ENCODE measurements at regions not wholly inside any gene's neighbourhood (a gene's known extent, or its start where the extent isn't known, plus 50 kb on each side); places are given as distances from the start of the nearest gene placed in this dataset.
"Not testable (repeated sequence)": the region's sequence is repeated elsewhere in the genome, so short reads cannot be mapped to it uniquely, and the experiment has no call there.

- H3K36me3 ChIP-seq: no peaks in the 10 kb centered on the region
- no peak overlapping the region for H3K27ac ChIP-seq
- DNase-seq: no peak
- H3K9me3 ChIP-seq (replicated peaks): no peaks in the 10 kb centered on the region
- no peak overlapping the region for H3K4me3 ChIP-seq
- no peaks in the 10 kb centered on the region for H3K27me3 ChIP-seq
- no peaks in the 10 kb centered on the region for H3K4me1 ChIP-seq
These were observed 419.8 kb upstream of the NFIA start for GRCh38 chr1:60662486-60663044.

- Histone ChIP-seq H3K27me3 (no peaks in the 10 kb centered on the region), H3K36me3 (no peaks in the 10 kb centered on the region), H3K4me1 (no peaks in the 10 kb centered on the region), H3K4me3 (no peak overlapping the region), H3K27ac (no peak overlapping the region), H3K9me3 (replicated peaks) (no peaks in the 10 kb centered on the region)
- no peak for DNase-seq
These were observed 424.4 kb upstream of the NFIA start for GRCh38 chr1:60657926-60658325.

- no peak for DNase-seq
- no peak overlapping the region for H3K27ac ChIP-seq
- no peaks in the 10 kb centered on the region for H3K4me1 ChIP-seq
- no peaks in the 10 kb centered on the region for H3K9me3 ChIP-seq (replicated peaks)
- H3K4me3 ChIP-seq: no peak overlapping the region
- no peaks in the 10 kb centered on the region for H3K36me3 ChIP-seq
- no peaks in the 10 kb centered on the region for H3K27me3 ChIP-seq
These were observed 426.5 kb upstream of the NFIA start for GRCh38 chr1:60655679-60656355.

GRCh38 chr1:60640033-60640551 is 442.3 kb upstream of the NFIA start:
- DNase-seq; H3K9me3 ChIP-seq (replicated peaks); H3K27me3 ChIP-seq; H3K36me3 ChIP-seq: not testable (repeated sequence)
- Histone ChIP-seq H3K27ac (peak overlapping the region; percentile 32; the same call in 1 of the 2 replicates), H3K4me3 (peak overlapping the region; percentile 50), H3K4me1 (peaks cover 11% of the 10 kb centered on the region)

- H3K36me3 ChIP-seq: no peaks in the 10 kb centered on the region
These were observed 443.1 kb upstream of the NFIA start for GRCh38 chr1:60639287-60639686.

GRCh38 chr1:60637651-60638050 is 444.7 kb upstream of the NFIA start:
- Histone ChIP-seq H3K9me3 (replicated peaks) (no peaks in the 10 kb centered on the region), H3K4me1 (peaks cover 11% of the 10 kb centered on the region), H3K27me3 (no peaks in the 10 kb centered on the region), H3K4me3 (no peak overlapping the region), H3K36me3 (no peaks in the 10 kb centered on the region), H3K27ac (peak overlapping the region; percentile 35)
- peak; percentile 68 to 88 for DNase-seq

More at GRCh38 chr1:60639287-60639686, 443.1 kb upstream of the NFIA start:
- H3K9me3 ChIP-seq (replicated peaks): no peaks in the 10 kb centered on the region
- H3K4me3 ChIP-seq: peak overlapping the region; percentile 50
- no peaks in the 10 kb centered on the region for H3K27me3 ChIP-seq
- H3K27ac ChIP-seq: no peak overlapping the region; the same call in 1 of the 2 replicates
- no peak for DNase-seq
- peaks cover 11% of the 10 kb centered on the region for H3K4me1 ChIP-seq

GRCh38 chr1:60636946-60637345 is 445.4 kb upstream of the NFIA start:
- Histone ChIP-seq H3K27me3 (no peaks in the 10 kb centered on the region), H3K9me3 (replicated peaks) (no peaks in the 10 kb centered on the region), H3K4me3 (no peak overlapping the region), H3K36me3 (no peaks in the 10 kb centered on the region), H3K4me1 (peaks cover 11% of the 10 kb centered on the region), H3K27ac (no peak overlapping the region)
- no peak for DNase-seq

- H3K36me3 ChIP-seq: no peaks in the 10 kb centered on the region
- no peak overlapping the region for H3K4me3 ChIP-seq
- peaks cover 11% of the 10 kb centered on the region for H3K4me1 ChIP-seq
- H3K27me3 ChIP-seq: no peaks in the 10 kb centered on the region
- H3K27ac ChIP-seq: no peak overlapping the region
- no peak for DNase-seq
- H3K9me3 ChIP-seq (replicated peaks): no peaks in the 10 kb centered on the region
These were observed 448.3 kb upstream of the NFIA start for GRCh38 chr1:60634106-60634505.

GRCh38 chr1:60622486-60622885 is 459.9 kb upstream of the NFIA start:
- no peak overlapping the region for H3K4me3 ChIP-seq
- H3K36me3 ChIP-seq: no peaks in the 10 kb centered on the region
- H3K4me1 ChIP-seq: peaks cover 13% of the 10 kb centered on the region
- peak overlapping the region; percentile 74; the same call in 1 of the 2 replicates for H3K27ac ChIP-seq
- H3K27me3 ChIP-seq: no peaks in the 10 kb centered on the region
- no peaks in the 10 kb centered on the region for H3K9me3 ChIP-seq (replicated peaks)
- no peak for DNase-seq

GRCh38 chr1:60621368-60621851 is 461.0 kb upstream of the NFIA start:
- DNase-seq: peak; percentile 77 to 86
- H3K27ac ChIP-seq: peak overlapping the region; percentile 74
- peak overlapping the region; percentile 32 for H3K4me3 ChIP-seq
- H3K4me1 ChIP-seq: peaks cover 13% of the 10 kb centered on the region
- H3K27me3 ChIP-seq: no peaks in the 10 kb centered on the region
- H3K36me3 ChIP-seq: no peaks in the 10 kb centered on the region
- no peaks in the 10 kb centered on the region for H3K9me3 ChIP-seq (replicated peaks)

GRCh38 chr1:60620087-60620486 is 462.3 kb upstream of the NFIA start:
- Histone ChIP-seq H3K36me3 (no peaks in the 10 kb centered on the region), H3K4me3 (no peak overlapping the region), H3K4me1 (peaks cover 18% of the 10 kb centered on the region), H3K27ac (no peak overlapping the region), H3K9me3 (replicated peaks) (no peaks in the 10 kb centered on the region), H3K27me3 (no peaks in the 10 kb centered on the region)
- DNase-seq: no peak

- no peak overlapping the region for H3K4me3 ChIP-seq
- H3K27me3 ChIP-seq: no peaks in the 10 kb centered on the region
- H3K27ac ChIP-seq: no peak overlapping the region
- H3K36me3 ChIP-seq: no peaks in the 10 kb centered on the region
- H3K4me1 ChIP-seq: peaks cover 18% of the 10 kb centered on the region
- no peaks in the 10 kb centered on the region for H3K9me3 ChIP-seq (replicated peaks)
- DNase-seq: no peak
These were observed 462.8 kb upstream of the NFIA start for GRCh38 chr1:60619581-60619980.

- DNase-seq: peak in 1 of 2 experiments; percentile 22
- peaks cover 5% of the 10 kb centered on the region for H3K4me1 ChIP-seq
- H3K27me3 ChIP-seq: no peaks in the 10 kb centered on the region
- no peaks in the 10 kb centered on the region for H3K36me3 ChIP-seq
- no peak overlapping the region for H3K4me3 ChIP-seq
- H3K27ac ChIP-seq: peak overlapping the region; percentile 34
- no peaks in the 10 kb centered on the region for H3K9me3 ChIP-seq (replicated peaks)
These were observed 466.7 kb upstream of the NFIA start for GRCh38 chr1:60615666-60616065.

- Histone ChIP-seq H3K4me1 (peaks cover 5% of the 10 kb centered on the region), H3K27ac (no peak overlapping the region), H3K36me3 (no peaks in the 10 kb centered on the region), H3K27me3 (no peaks in the 10 kb centered on the region), H3K4me3 (no peak overlapping the region), H3K9me3 (replicated peaks) (no peaks in the 10 kb centered on the region)
- no peak for DNase-seq
These were observed 469.6 kb upstream of the NFIA start for GRCh38 chr1:60612790-60613189.

- H3K36me3 ChIP-seq; H3K27ac ChIP-seq; H3K9me3 ChIP-seq (replicated peaks); H3K4me1 ChIP-seq; H3K4me3 ChIP-seq; H3K27me3 ChIP-seq; DNase-seq: not testable (repeated sequence)
These were observed 475.4 kb upstream of the NFIA start for GRCh38 chr1:60606921-60607320.

Measured in SJCRH30 (cell line).